ENCODE measurements at regions not wholly inside any gene's neighbourhood (a gene's known extent, or its start where the extent isn't known, plus 50 kb on each side); places are given as distances from the start of the nearest gene placed in this dataset.
"Not testable (repeated sequence)": the region's sequence is repeated elsewhere in the genome, so short reads cannot be mapped to it uniquely, and the experiment has no call there.

DNA sequence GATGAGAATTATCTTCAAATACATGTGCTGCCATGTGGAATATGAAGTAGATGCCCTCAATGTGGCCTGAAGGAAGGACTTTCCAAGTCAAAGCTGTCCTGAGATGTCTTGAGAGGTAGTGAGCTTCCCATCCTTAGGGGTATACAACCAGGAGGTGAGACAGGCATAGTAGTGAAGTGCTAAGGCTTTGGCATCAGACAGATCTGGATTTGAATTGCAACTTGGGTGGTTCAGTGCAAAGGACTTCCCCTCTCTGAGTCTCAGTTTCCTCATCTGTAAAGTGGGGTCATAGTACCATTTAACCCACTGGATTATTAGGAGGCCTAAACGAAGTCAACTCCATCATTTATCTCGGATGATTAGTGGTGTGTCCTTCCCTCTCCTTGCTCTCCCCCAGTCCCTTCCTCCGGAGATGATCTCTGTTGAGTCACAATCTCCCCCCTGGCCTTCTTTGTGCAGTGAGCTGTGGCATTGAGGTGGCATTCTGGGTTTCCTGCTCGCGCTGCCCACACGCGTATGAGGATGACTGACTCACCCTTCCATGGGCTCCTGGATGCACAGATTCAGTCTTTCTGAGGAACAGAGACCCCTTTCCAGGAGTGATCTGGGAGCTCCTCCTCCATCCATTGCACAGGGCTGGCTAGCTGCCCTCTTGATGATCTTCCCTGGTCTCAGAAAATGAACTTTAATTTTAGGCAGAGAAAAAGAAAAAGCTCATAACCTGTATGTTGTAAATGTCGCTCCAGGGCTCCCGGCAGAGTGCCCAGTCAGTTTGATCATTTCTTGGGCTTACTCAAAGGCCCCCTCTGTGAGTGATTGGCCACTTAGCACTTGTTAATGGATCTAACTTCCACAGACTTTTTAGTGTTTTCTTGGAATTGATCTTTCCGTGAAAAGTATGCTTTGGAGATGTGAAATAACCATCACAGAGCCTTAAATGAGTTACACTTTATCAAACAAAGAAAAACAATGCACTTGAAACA lies 354.6 kb downstream of the PTPRU start:
- TF ChIP-seq, protein P1, sequence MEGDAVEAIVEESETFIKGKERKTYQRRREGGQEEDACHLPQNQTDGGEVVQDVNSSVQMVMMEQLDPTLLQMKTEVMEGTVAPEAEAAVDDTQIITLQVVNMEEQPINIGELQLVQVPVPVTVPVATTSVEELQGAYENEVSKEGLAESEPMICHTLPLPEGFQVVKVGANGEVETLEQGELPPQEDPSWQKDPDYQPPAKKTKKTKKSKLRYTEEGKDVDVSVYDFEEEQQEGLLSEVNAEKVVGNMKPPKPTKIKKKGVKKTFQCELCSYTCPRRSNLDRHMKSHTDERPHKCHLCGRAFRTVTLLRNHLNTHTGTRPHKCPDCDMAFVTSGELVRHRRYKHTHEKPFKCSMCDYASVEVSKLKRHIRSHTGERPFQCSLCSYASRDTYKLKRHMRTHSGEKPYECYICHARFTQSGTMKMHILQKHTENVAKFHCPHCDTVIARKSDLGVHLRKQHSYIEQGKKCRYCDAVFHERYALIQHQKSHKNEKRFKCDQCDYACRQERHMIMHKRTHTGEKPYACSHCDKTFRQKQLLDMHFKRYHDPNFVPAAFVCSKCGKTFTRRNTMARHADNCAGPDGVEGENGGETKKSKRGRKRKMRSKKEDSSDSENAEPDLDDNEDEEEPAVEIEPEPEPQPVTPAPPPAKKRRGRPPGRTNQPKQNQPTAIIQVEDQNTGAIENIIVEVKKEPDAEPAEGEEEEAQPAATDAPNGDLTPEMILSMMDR (IDR thresholded peaks at IDR 0.05; ENCODE audit: control extremely low read depth, extremely low read depth) = no peak
- WGBS, 2 donors = 69 to 78% methylated on average over 10 of the region's 10 CpGs
- Histone ChIP-seq H3K27ac (ENCODE audit: low read depth in 1 of 2, low read length in 1 of 2) (no peak overlapping the region), H3K4me3 (no peak overlapping the region), H3K9me3 (ENCODE audit: control insufficient read depth in 4 of 4, insufficient read depth in 3 of 4, low read length in 3 of 4) (no peaks in the 10 kb centered on the region), H3K36me3 (ENCODE audit: control insufficient read depth in 4 of 4, insufficient read depth in 4 of 4, low read length in 4 of 4) (no peaks in the 10 kb centered on the region), H3K4me1 (ENCODE audit: control insufficient read depth in 5 of 5, insufficient read depth in 5 of 5, low read length in 5 of 5) (no peaks in the 10 kb centered on the region), H3K27me3 (ENCODE audit: control insufficient read depth in 3 of 3, insufficient read depth in 3 of 3, low read length in 2 of 3) (no peaks in the 10 kb centered on the region), H3K9ac (ENCODE audit: insufficient read depth in 1 of 2, low read length in 2 of 2) (no peak overlapping the region)
- DNase-seq = no peak
- ATAC-seq (ENCODE audit: insufficient read depth, low FRiP score) = no peak

DNA sequence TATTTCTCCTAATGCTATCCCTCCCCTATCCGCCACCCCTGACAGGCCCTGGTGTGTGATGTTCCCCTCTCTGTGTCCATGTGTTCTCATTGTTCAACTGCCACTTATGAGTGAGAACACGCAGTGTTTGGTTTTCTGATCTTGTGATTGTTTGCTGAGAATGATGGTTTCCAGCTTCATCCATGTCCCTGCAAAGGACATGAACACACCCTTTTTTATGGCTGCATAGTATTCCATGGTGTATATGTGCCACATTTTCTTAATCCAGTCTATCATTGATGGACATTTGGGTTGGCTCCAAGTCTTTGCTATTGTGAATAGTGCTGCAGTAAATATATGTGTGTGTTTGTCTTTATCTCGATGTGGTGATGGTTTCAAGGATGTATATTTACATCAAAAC lies 353.4 kb downstream of the PTPRU start:
- H3K4me1 ChIP-seq (ENCODE audit: control insufficient read depth in 5 of 5, insufficient read depth in 5 of 5, low read length in 5 of 5) = not testable (repeated sequence)

DNA sequence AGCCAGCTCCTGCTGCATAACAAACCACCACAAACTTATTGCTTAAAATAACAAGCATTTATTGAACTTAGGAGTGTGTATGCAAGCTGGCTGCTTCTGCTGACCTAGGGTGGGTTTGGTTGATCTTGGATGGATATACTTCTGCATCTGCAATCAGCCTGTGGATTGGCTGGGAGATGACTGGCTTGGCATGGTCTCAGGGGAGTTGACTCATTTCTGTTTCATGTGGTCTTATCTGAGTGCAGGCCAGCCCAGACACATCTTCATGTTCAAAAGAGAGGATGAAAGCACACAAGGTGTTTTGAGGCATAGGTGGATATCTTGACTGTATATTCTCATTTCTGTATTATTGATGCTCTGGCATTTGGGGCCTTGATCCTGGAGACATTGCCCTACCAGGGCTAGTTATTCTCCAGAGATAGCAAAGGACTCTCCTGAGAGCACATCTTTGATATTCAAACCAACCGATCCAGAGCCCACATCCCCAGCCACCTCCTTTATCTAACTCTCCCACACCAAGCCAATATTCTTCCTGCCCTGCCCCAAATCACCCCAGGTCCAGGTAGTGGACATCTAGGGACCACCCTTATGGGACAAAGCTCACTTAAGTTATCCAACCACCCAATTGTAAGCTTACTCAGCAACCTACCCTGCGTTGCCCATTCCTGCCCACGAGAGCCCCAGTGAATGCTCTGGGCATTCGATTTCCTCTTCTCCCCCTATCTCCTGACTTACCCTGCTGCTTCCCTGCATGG lies 350.8 kb downstream of the PTPRU start:
- WGBS, 2 donors = 55 to 61% methylated on average over 4 of the region's 4 CpGs
- no peak for ATAC-seq (ENCODE audit: insufficient read depth, low FRiP score)
- Histone ChIP-seq H3K27ac (ENCODE audit: low read depth in 1 of 2, low read length in 1 of 2) (no peak overlapping the region), H3K4me3 (no peak overlapping the region), H3K9ac (ENCODE audit: insufficient read depth in 1 of 2, low read length in 2 of 2) (no peak overlapping the region), H3K27me3 (ENCODE audit: control insufficient read depth in 3 of 3, insufficient read depth in 3 of 3, low read length in 2 of 3) (no peaks in the 10 kb centered on the region), H3K9me3 (ENCODE audit: control insufficient read depth in 4 of 4, insufficient read depth in 3 of 4, low read length in 3 of 4) (no peaks in the 10 kb centered on the region), H3K36me3 (ENCODE audit: control insufficient read depth in 4 of 4, insufficient read depth in 4 of 4, low read length in 4 of 4) (no peaks in the 10 kb centered on the region), H3K4me1 (ENCODE audit: control insufficient read depth in 5 of 5, insufficient read depth in 5 of 5, low read length in 5 of 5) (no peaks in the 10 kb centered on the region)
- TF ChIP-seq, protein P1 (IDR thresholded peaks at IDR 0.05; ENCODE audit: control extremely low read depth, extremely low read depth) = no peak
- DNase-seq = no peak

More for the DNA sequence above, 353.4 kb downstream of the PTPRU start:
- H3K27me3 ChIP-seq (ENCODE audit: control insufficient read depth in 3 of 3, insufficient read depth in 3 of 3, low read length in 2 of 3); H3K9me3 ChIP-seq (ENCODE audit: control insufficient read depth in 4 of 4, insufficient read depth in 3 of 4, low read length in 3 of 4); H3K36me3 ChIP-seq (ENCODE audit: control insufficient read depth in 4 of 4, insufficient read depth in 4 of 4, low read length in 4 of 4); H3K4me3 ChIP-seq; H3K27ac ChIP-seq (ENCODE audit: low read depth in 1 of 2, low read length in 1 of 2); ATAC-seq (ENCODE audit: insufficient read depth, low FRiP score); DNase-seq; H3K9ac ChIP-seq (ENCODE audit: insufficient read depth in 1 of 2, low read length in 2 of 2): not testable (repeated sequence)
- WGBS, 2 donors = 91 to 97% methylated on average over 3 of the region's 3 CpGs

DNA sequence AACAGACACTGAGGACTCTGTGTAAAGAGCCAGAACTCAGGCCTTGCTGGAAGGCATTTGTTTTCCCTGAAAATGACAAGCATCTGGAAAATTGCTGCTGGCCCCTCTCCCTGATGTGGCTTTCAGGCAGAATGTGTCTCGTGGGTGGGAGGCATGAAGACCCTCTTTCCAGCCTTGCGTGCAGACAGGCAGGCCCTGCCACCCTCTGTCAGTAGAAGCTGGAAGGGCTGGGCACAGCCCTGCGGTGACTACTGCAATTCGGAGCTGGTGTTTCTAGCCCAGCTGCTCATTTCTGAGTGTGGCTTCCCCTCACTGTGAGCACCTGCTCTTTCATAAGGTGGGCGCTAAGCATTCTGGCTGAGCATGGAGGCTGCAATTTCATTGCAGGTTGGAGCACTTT lies 349.9 kb downstream of the PTPRU start:
- H3K4me3 ChIP-seq = no peak overlapping the region
- H3K4me1 ChIP-seq (ENCODE audit: control insufficient read depth in 5 of 5, insufficient read depth in 5 of 5, low read length in 5 of 5) = no peaks in the 10 kb centered on the region
- no peaks in the 10 kb centered on the region for H3K36me3 ChIP-seq (ENCODE audit: control insufficient read depth in 4 of 4, insufficient read depth in 4 of 4, low read length in 4 of 4)
- no peak for ATAC-seq (ENCODE audit: insufficient read depth, low FRiP score)
- TF ChIP-seq, protein P1 (IDR thresholded peaks at IDR 0.05; ENCODE audit: control extremely low read depth, extremely low read depth) = no peak
- no peaks in the 10 kb centered on the region for H3K9me3 ChIP-seq (ENCODE audit: control insufficient read depth in 4 of 4, insufficient read depth in 3 of 4, low read length in 3 of 4)
- H3K9ac ChIP-seq (ENCODE audit: insufficient read depth in 1 of 2, low read length in 2 of 2) = no peak overlapping the region
- WGBS, 2 donors = 87 to 90% methylated on average over 5 of the region's 5 CpGs
- H3K27ac ChIP-seq (ENCODE audit: low read depth in 1 of 2, low read length in 1 of 2) = no peak overlapping the region
- no peak for DNase-seq
- no peaks in the 10 kb centered on the region for H3K27me3 ChIP-seq (ENCODE audit: control insufficient read depth in 3 of 3, insufficient read depth in 3 of 3, low read length in 2 of 3)
